Activated B cell treated with CpG ODN at 0.5 μM for 24 hours (primary cell): ENCODE measurements at regions not wholly inside any gene's neighbourhood (a gene's known extent, or its start where the extent isn't known, plus 50 kb on each side); places are given as distances from the start of the nearest gene placed in this dataset.

Experiments used
- ATAC-seq: fragments of 200-7000 bp; cut with Tn5 transposase; one replicate; pipeline ENCODE4 v1.10.0; 2021; ENCODE audit warnings: low read depth, mild to moderate bottlenecking, moderate library complexity
- CTCF ChIA-PET: fragments of 350-600 bp; sonication (Branson Sonifier 250); formaldehyde crosslinking; loops from one replicate; lab custom pipeline; 2021; ENCODE audit warnings: antibody characterized with exemption; lab: Charles Lee
- POLR2A ChIA-PET: fragments of 350-600 bp; sonication (Branson Sonifier 250); formaldehyde crosslinking; loops from one replicate; lab custom pipeline; 2021; ENCODE audit warnings: antibody characterized with exemption; lab: Charles Lee
- DNase-seq: peaks from one replicate; pipeline ENCODE4 v3.0.0; 2022
- H3K27ac Mint-ChIP-seq: one replicate; pipeline ENCODE4 v1.8.0; 2020; ENCODE audit warnings: mixed read lengths
- H3K27me3 Mint-ChIP-seq: one replicate; pipeline ENCODE4 v1.8.0; 2021; ENCODE audit warnings: mixed read lengths
- H3K36me3 Mint-ChIP-seq: one replicate; pipeline ENCODE4 v1.8.0; 2021; ENCODE audit warnings: low read depth, mixed read lengths
- H3K4me1 Mint-ChIP-seq: one replicate; pipeline ENCODE4 v1.8.0; 2021; ENCODE audit warnings: mixed read lengths
- H3K4me3 Mint-ChIP-seq: one replicate; pipeline ENCODE4 v1.8.0; 2020; ENCODE audit warnings: mild to moderate bottlenecking, mixed read lengths
- H3K9me3 Mint-ChIP-seq: one replicate; pipeline ENCODE4 v1.8.0; 2020; ENCODE audit warnings: mixed read lengths
- intact Hi-C: fragments of 100-400 bp; cut with micrococcal nuclease; formaldehyde crosslinking; loops from one replicate; pipeline ENCODE4 v1.15.1; 2024
- TF ChIP-seq, protein P1 (sequence below): fragments of 200-600 bp; IDR thresholded peaks from one replicate; pipeline ENCODE4 v1.8.0; 2022; ENCODE audit warnings: antibody characterized with exemption, mild to moderate bottlenecking

DNA sequence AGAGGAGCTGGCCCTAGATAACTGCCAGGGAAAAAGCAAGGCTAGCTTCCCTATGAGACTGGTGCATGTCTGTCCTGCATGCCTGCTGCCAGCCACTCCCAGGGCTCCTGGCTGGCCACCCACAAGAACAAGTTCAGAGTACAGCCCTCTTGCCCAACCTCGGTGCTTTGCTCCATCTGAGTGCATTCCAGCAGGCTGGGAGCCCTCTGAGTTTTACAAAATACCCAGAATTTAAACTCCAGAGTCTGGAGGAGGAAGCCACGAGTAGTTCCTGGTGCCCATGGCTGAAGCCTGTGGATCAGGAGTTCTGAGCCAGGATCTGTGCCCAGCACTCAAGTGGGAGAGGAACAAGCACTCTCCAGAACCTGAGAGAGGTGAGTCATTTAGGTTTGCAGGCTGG lies 111.6 kb downstream of the MAGEE2 start:
- intact Hi-C loops: no loop called here
- H3K36me3 Mint-ChIP-seq: no peaks in the 10 kb centered on the region
- ChIA-PET POLR2A (no interaction called here), CTCF (no interaction called here)
- no peak overlapping the region for H3K27ac Mint-ChIP-seq
- DNase-seq (no peak), ATAC-seq (no peak)
- TF ChIP-seq, protein P1, sequence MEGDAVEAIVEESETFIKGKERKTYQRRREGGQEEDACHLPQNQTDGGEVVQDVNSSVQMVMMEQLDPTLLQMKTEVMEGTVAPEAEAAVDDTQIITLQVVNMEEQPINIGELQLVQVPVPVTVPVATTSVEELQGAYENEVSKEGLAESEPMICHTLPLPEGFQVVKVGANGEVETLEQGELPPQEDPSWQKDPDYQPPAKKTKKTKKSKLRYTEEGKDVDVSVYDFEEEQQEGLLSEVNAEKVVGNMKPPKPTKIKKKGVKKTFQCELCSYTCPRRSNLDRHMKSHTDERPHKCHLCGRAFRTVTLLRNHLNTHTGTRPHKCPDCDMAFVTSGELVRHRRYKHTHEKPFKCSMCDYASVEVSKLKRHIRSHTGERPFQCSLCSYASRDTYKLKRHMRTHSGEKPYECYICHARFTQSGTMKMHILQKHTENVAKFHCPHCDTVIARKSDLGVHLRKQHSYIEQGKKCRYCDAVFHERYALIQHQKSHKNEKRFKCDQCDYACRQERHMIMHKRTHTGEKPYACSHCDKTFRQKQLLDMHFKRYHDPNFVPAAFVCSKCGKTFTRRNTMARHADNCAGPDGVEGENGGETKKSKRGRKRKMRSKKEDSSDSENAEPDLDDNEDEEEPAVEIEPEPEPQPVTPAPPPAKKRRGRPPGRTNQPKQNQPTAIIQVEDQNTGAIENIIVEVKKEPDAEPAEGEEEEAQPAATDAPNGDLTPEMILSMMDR: no peak
- no peaks in the 10 kb centered on the region for H3K4me1 Mint-ChIP-seq
- no peaks in the 10 kb centered on the region for H3K9me3 Mint-ChIP-seq
- no peaks in the 10 kb centered on the region for H3K27me3 Mint-ChIP-seq
- H3K4me3 Mint-ChIP-seq: no peak overlapping the region

DNA sequence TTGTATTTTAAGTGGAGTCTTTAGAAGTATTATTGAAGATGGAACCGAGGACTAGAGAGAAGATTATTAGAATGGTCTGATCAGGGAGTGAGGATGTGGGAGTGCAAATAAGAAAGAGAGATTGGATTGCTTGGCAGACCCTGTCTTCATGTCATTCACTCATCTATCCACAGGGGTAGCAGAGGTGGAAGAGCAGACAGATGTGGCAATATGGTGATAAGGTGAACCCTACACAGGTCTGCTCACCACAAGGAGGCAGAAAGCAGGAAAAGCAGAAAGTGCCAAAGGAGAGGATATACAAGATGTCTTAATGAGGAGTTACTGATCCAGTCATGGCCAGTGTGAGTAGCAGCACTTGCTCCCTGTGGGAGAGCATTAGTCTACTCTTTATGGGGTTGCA lies 129.4 kb downstream of the MAGEE2 start:
- intact Hi-C loops: no loop called here
- CTCF ChIA-PET: no interaction called here
- no peak for ATAC-seq

DNA sequence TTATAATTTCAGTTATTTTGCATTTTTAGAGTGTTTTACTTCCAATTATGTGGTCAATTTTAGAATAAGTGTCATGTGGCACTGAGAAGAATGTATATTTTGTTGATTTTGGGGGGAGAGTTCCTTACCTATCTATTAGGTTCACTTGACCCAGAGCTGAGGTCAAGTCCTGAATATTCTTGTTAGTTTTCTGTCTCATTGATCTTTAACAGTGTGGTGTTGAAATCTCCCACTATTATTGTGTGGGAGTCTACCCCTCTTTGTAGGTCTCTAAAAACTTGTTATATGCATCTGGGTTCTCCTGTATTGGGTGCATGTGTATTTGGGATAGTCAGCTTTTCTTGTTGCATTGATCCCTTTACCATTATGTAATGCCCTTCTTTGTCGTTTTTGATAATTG lies 127.0 kb upstream of the ZDHHC15 start:
- ChIA-PET CTCF (no interaction called here), POLR2A (no interaction called here)
- Mint-ChIP-seq H3K27me3 (no peaks in the 10 kb centered on the region), H3K4me3 (no peak overlapping the region), H3K27ac (no peak overlapping the region), H3K4me1 (no peaks in the 10 kb centered on the region), H3K9me3 (peaks cover 14% of the 10 kb centered on the region), H3K36me3 (no peaks in the 10 kb centered on the region)
- intact Hi-C loops: no loop called here
- TF ChIP-seq, protein P1: no peak
- no peak for DNase-seq
- no peak for ATAC-seq

More for the DNA sequence above, 129.4 kb downstream of the MAGEE2 start:
- no peak for DNase-seq
- H3K27me3 Mint-ChIP-seq: no peaks in the 10 kb centered on the region
- POLR2A ChIA-PET: no interaction called here
- peaks cover 4% of the 10 kb centered on the region for H3K9me3 Mint-ChIP-seq
- no peak overlapping the region for H3K27ac Mint-ChIP-seq
- no peaks in the 10 kb centered on the region for H3K36me3 Mint-ChIP-seq
- TF ChIP-seq, protein P1: no peak
- no peak overlapping the region for H3K4me3 Mint-ChIP-seq
- no peaks in the 10 kb centered on the region for H3K4me1 Mint-ChIP-seq

DNA sequence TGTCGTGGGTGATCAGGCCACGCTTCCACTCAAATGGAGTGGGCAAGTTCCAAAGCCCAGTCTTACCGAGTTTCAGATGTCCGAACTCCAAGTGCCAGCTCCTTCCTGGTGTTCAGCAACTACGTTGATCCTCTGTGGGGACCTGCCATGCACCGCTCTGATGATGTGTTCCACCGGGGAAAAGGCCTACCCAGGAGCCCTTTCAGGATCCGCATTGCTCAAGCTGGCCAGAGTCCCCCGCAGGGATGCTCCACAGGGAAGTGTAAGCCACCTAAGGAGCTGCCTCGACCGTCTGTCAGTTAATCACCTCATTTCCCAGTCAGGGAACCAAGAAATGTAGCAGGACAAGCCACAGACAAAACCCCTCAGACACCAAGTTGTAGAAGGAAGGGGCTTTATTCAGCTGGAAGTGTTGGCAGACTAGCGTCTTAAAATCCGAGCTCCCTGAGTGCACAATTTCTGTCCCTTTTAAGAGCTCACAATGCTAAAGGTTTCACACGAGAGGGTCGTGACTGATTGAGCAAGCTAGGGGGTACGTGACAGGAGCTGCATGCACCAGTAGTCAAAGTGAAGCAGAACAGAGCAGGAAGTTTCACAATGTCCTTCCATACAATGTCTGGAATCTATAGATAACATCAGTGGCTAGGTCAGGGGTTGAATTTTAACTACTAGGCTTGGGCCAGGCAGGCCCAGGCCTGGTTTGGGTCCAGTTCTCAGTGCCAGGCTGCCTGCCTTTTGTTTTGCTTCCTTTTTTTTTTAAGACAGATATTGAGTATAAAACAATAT lies 126.2 kb upstream of the ZDHHC15 start:
- TF ChIP-seq, protein P1: no peak
- no peaks in the 10 kb centered on the region for H3K27me3 Mint-ChIP-seq
- no peaks in the 10 kb centered on the region for H3K4me1 Mint-ChIP-seq
- POLR2A ChIA-PET: no interaction called here
- ATAC-seq: no peak
- no peaks in the 10 kb centered on the region for H3K36me3 Mint-ChIP-seq
- H3K9me3 Mint-ChIP-seq: peaks cover 17% of the 10 kb centered on the region
- H3K4me3 Mint-ChIP-seq: no peak overlapping the region
- no peak for DNase-seq
- CTCF ChIA-PET: no interaction called here
- H3K27ac Mint-ChIP-seq: no peak overlapping the region
- intact Hi-C loops: no loop called here

DNA sequence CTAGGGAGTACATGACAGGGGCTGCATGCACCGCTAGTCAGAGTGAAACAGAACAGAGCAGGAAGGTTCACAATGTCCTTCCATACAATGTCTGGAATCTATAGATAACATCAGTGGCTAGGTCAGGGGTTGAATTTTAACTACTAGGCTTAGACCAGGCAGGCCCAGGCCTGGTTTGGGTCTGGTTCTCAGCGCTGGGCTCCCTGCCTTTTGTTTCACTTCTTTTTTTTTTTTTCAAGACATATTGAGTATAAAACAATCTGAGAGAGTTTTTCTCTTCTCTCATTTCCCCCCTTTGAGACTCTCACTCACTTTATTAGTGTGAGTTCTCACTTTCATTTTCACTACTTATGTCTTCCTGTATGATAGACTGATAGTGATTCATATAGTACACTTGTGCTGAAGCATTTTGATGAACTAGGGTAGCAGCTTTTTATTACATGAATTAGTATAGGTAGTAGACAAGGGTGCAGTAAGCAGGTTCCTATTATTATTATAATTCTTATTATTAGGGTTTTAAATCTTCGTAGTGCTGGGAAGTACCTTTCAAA lies 120.0 kb upstream of the ZDHHC15 start:
- no peak overlapping the region for H3K4me3 Mint-ChIP-seq
- POLR2A ChIA-PET: no interaction called here
- no peaks in the 10 kb centered on the region for H3K27me3 Mint-ChIP-seq

More for the DNA sequence above, 120.0 kb upstream of the ZDHHC15 start:
- CTCF ChIA-PET: no interaction called here
- no peaks in the 10 kb centered on the region for H3K36me3 Mint-ChIP-seq
- intact Hi-C loops: no loop called here
- DNase-seq (no peak), ATAC-seq (no peak)
- no peaks in the 10 kb centered on the region for H3K4me1 Mint-ChIP-seq
- TF ChIP-seq, protein P1: no peak
- H3K27ac Mint-ChIP-seq: no peak overlapping the region
- H3K9me3 Mint-ChIP-seq: peaks cover 7% of the 10 kb centered on the region
